Lower leg skin (tissue), 4 donors: ENCODE measurements at regions not wholly inside any gene's neighbourhood (a gene's known extent, or its start where the extent isn't known, plus 50 kb on each side); places are given as distances from the start of the nearest gene placed in this dataset.
A peak's percentile ranks its signal among the peaks of the same experiment; 100 is the strongest.

ENCODE experiments used
- DNase-seq, 2 donors: peaks; one replicate each; pipeline ENCODE4 v3.0.0-alpha.2; 2019; ENCODE audit warnings: low spot score in 2 of 2
- H3K4me3 ChIP-seq: fragments of 200-600 bp; sonication (generic); 2 replicates; pipeline ENCODE4 v1.5.1; 2017; ENCODE audit warnings: mild to moderate bottlenecking, low read depth; ENCODE audit not compliant: poor library complexity, severe bottlenecking
- CTCF ChIP-seq, 3 donors: fragments of 450-650 bp; IDR thresholded peaks; one replicate each; pipeline ENCODE4 v1.5.1; 2016; ENCODE audit warnings: antibody characterized with exemption in 3 of 3, mild to moderate bottlenecking in 3 of 3, moderate library complexity in 2 of 3
- POLR2A ChIP-seq, 2 donors: fragments of 450-650 bp; IDR thresholded peaks; one replicate each; pipeline ENCODE4 v1.6.1; 2016 to 2017; ENCODE audit warnings: antibody characterized with exemption in 2 of 2, mild to moderate bottlenecking in 1 of 2, moderate library complexity in 1 of 2
- WGBS, 2 donors: methylation state at CpG; one replicate each; pipeline ENCODE4 v1.1.5; 2018; 5-methylcytosine and 5-hydroxymethylcytosine counted together
- intact Hi-C: fragments of 100-400 bp; cut with DNase I; formaldehyde crosslinking; loops from one replicate; pipeline ENCODE4 v1.15.0; 2023; ENCODE audit warnings: low total_unique reads

- WGBS, 2 donors: 94 to 97% methylated on average over 1 of the region's 1 CpG
These were observed 90.2 kb upstream of the SGIP1 start for GRCh38 chr1:66443793-66444192.

GRCh38 chr1:66444438-66445265 is 89.3 kb upstream of the SGIP1 start:
- TF ChIP-seq POLR2A (IDR thresholded peaks at IDR 0.05) (no peak), CTCF (IDR thresholded peaks at IDR 0.05) (no peak)
- 82 to 85% methylated on average over 3 of the region's 3 CpGs for WGBS, 2 donors
- H3K4me3 ChIP-seq: no peak overlapping the region
- DNase-seq: no peak
- intact Hi-C loops: no loop called here

More at GRCh38 chr1:66443793-66444192, 90.2 kb upstream of the SGIP1 start:
- no peak overlapping the region for H3K4me3 ChIP-seq
- no peak for DNase-seq
- intact Hi-C loops: loop anchor here (2.0 kb wide), 1 partner anchor 189 kb away; no protein-coding TSS in a partner anchor
- no peak for TF ChIP-seq POLR2A (IDR thresholded peaks at IDR 0.05)
- TF ChIP-seq CTCF (IDR thresholded peaks at IDR 0.05): no peak

GRCh38 chr1:66445492-66446181 is 88.3 kb upstream of the SGIP1 start:
- no peak overlapping the region for H3K4me3 ChIP-seq
- WGBS, 2 donors: 82 to 85% methylated on average over 5 of the region's 5 CpGs
- TF ChIP-seq POLR2A (IDR thresholded peaks at IDR 0.05) (no peak), CTCF (IDR thresholded peaks at IDR 0.05) (no peak)
- no peak for DNase-seq
- intact Hi-C loops: no loop called here

- peak in 1 of 2 donors; percentile 26 for DNase-seq
- intact Hi-C loops: no loop called here
- TF ChIP-seq POLR2A (IDR thresholded peaks at IDR 0.05) (no peak), CTCF (IDR thresholded peaks at IDR 0.05) (peak in 1 of 3 donors; percentile 80)
- H3K4me3 ChIP-seq: no peak overlapping the region
- 15 to 19% methylated on average over 8 of the region's 8 CpGs for WGBS, 2 donors
These were observed 87.5 kb upstream of the SGIP1 start for GRCh38 chr1:66446261-66447001.

GRCh38 chr1:66450043-66450514 is 83.9 kb upstream of the SGIP1 start:
- intact Hi-C loops: no loop called here
- no peak for DNase-seq
- WGBS, 2 donors: 44 to 49% methylated on average over 3 of the region's 3 CpGs
- TF ChIP-seq POLR2A (IDR thresholded peaks at IDR 0.05) (no peak), CTCF (IDR thresholded peaks at IDR 0.05) (no peak)
- H3K4me3 ChIP-seq: no peak overlapping the region
